HG02610 (cell line): ENCODE measurements at regions not wholly inside any gene's neighbourhood (a gene's known extent, or its start where the extent isn't known, plus 50 kb on each side); places are given as distances from the start of the nearest gene placed in this dataset.

Experiments
- ATAC-seq: cut with Tn5 transposase; IDR thresholded peaks from one replicate; pipeline ENCODE4 v1.9.1; 2021; ENCODE audit warnings: mild to moderate bottlenecking, moderate library complexity; ENCODE audit not compliant: unreplicated experiment

DNA sequence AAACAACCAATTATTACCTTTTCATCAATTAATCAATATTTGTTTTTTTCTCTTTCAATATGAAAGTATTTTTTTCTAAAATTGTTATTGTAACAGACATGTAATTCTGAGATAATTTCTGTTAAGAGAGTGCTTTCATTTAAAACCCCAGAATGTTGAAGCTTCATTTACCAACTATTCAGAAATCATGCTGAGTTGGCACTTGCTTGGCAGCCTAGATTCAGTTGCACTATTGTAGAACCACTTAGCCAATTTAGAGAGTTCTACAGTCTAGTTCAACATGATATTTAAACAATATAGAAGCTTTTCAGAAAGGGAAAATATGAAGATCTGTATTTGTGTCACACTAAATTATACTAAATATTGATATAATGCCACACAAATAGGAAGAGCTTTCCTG, 56.1 kb upstream of the NKAIN2 start:
- ATAC-seq: no peak

DNA sequence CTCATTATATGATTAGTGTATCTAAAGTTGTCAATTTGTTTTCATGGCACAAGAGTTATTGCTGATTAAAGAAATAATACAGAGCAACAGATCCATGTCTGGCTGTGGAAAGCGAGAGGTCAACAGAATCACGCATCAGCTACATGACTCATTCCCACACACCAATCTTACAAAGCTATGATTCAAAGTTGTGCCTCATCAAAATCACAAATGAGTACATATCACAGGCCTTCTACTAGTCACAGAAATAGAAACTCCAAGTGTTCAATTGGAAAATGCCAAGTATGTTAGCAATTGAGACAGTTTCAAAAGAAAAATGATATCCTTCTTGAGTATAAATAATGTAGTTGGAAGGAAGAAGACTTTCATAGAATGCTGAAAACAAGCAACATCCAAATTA, 57.8 kb upstream of the NKAIN2 start:
- ATAC-seq: no peak

DNA sequence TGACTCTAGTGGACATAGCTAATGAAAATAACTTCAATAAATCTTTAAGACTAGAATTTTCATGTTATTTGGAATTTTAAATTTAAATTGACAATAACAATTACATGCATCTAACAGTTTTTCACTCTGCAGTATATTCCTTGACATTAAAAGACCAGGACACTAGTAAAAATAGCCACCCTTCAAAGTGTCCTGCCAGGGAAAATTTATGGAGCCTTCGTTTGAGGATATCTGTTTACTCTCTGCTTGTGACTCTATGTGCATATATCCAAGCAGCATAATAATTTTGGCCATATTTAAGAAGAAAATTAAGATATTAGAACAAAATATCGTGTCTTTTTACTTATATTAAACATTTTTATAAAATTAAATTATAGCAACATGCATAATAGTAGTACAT, 58.8 kb upstream of the NKAIN2 start:
- ATAC-seq: no peak

DNA sequence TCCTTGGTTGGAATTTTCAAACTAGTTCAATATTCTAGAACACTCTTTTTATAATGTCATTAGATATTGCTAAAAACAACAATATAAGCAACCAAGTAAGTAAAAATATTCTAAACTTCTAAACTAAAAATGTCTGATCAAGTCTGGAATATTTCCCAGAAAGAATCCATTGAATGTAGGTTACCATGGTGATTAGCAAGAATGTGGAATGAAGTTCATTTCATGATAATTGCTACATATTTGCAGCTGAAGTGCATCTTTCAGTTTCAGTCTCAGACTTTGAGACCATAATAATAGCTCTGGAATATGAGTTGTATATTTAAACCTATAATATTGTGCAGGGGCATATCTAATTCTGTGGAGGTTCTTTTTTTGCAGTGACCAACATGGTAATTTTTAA, 61.0 kb upstream of the NKAIN2 start:
- no peak for ATAC-seq

DNA sequence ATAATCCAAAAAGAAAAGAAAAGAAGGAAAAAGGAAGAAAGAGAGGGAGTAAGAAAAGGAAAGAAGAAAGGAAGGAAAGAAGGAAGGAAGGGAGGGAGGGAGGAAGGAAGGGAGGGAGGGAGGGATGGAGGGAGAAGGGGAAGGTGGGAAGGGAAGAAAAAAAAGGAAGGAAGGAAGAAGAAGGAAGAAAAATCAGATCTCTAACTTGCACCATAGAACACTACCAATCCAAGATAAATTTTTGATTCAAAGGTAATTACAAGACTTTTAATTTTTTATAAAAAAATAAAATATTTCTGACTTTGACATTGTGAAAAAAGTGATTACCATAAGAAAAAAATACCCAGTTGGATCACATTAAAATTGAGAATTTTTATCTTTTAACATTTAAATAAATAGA, 70.5 kb upstream of the NKAIN2 start:
- no peak for ATAC-seq

DNA sequence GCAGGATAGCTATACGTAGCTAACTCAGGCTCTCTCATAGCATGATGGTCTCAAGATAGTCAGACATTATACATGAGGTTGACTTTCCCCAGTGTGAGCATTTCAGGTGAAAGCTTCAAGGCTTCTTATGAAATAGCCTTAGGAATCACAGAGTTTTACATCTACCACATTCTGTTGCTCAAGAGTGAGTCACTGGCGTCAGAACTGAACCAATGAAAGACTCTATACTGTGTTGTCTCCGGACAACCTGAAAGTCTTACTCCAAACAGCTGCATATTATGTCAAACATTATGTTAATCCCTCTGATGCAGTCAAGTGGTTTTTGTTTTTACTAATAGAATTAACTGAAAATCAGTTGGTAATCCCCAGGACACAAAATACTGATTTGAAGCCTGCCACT, 79.8 kb upstream of the TRDN start:
- no peak for ATAC-seq

DNA sequence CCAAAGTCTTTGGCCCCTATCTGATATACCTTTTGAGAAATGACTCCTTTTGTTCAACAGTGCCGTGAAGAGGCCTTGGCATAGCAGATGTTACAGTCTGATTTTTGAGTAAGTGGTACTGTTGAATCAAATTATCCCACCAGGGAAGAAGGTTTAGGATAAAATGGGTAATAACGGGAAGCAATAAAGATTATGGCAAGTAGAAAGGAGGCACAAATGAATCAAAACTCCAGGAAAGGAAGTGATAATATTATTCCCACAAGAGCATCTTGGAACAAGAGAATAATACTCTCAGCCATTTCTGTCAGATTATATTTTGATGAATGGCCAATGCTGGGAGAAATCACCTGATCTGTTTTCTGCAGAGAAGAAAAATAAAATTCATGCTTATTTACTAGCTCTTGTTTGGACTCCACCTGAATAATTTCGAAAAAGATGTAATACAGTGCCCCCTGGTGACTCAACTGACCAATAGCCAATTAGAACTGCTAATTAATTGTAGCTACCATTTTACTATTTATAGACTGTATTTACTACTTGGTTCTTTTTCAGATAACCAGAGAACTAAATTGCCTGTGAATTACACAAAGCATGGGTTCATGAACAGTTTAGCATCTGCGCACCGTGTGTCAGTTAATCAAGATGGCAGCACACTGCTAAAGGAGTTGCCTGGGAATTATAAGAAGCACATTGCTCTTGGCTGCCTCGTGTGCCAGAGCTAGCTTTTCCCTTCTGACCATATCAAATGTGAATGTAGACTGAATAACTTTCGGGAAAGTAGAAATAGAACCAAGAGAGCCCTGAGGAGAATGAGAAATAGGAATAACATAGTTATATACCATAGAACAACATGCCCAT, 78.5 kb upstream of the TRDN start:
- peak; percentile 62 for ATAC-seq

DNA sequence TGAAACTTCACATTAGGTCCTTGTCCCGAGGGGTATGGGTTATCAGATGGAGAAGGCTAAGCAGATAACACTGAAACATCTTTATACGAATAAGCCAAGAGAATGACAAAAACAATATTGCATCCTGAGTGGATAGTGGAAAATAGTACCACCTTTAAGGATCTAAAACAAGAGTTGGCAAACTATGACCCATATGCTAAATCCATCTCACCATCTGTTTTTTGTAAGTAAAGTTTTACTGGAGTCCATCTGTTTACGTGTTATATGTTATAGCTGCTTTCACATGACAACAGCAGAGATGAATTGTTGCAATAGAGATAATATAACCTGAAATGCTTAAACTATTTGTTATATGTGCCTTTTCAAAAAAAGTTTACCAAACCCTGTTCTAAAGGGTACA, 76.1 kb upstream of the TRDN start:
- no peak for ATAC-seq

DNA sequence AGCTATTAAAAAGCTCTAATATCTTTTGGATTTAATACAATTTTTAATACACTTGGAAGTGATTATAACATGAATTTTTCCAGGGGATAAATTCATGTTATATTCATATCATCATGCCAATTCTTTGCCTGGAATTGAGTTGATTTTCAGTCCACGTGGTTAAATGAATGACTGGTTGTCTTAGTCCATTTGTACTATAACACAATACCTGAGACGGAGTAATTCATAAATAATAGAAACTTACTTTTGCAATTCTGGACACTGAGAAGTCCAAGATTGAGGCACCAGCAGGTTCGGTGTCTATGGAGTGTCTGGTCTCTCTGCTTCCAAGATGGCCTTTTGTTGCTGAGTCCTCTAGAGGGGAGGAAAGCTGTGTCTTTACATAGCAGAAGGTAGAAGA, 66.2 kb upstream of the TRDN start:
- ATAC-seq: no peak

DNA sequence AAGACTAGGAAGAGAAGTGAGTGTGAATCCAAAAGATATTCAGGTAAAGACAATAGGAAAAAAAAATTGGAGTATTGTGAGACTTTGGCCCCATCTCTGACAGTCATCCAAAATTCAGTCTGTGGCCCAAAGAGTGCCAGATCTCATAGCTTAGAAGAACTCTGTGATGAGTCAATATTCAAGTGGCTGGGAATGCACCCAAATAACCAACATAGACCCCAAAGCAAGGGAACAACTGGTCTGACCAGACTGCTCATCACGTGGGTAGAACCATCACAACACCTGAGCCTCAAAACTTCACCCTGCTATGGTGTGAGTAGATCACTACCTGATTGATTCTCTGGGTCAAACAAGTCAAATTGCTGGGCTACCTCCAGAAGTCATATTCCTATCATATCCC, 51.1 kb upstream of the TRDN start:
- ATAC-seq: no peak
